K562 (cell line): ENCODE measurements at regions not wholly inside any gene's neighbourhood (a gene's known extent, or its start where the extent isn't known, plus 50 kb on each side); places are given as distances from the start of the nearest gene placed in this dataset.

Experiments used
- ATAC-seq: fragments of 200-7000 bp; cut with Tn5 transposase; 3 replicates; pipeline ENCODE4 v1.9.1; 2020; ENCODE audit warnings: moderate library complexity
- BruUV-seq: library from RNA; stranded (reverse); fragments of 400-500 nt; replicated peaks from 2 replicates; lab custom pipeline; 2021; lab: Mats Ljungman, UMichigan
- CTCF ChIA-PET: fragments of 300-600 bp; formaldehyde crosslinking; extraction: SDS; loops from one replicate; lab custom pipeline; 2021; ENCODE audit warnings: low intra/inter-chr PET ratio; lab: Yijun Ruan, JAX
- POLR2A ChIA-PET: fragments of 300-600, 350-650 bp; sonication (Branson Sonifier 250); formaldehyde crosslinking; extraction: SDS; loops from one replicate; lab custom pipeline; 2021; ENCODE audit warnings: antibody characterized with exemption, inconsistent platforms; lab: Yijun Ruan, JAX
- DNase-seq, 4 experiments: peaks; one replicate each; pipeline versions ENCODE4 v3.0.0 to v3.0.0-alpha.2; 2011 to 2018; ENCODE audit warnings: low spot score in 3 of 4, mixed read lengths in 3 of 4; ENCODE audit errors: extremely low read depth in 1 of 4
- FAIRE-seq: peaks from 2 replicates; lab custom pipeline; 2011; peaks lifted over from hg19 to GRCh38; lab: Jason Lieb, UNC
- H2AFZ ChIP-seq: 2 replicates; pipeline ENCODE4 v1.6.0; 2011; ENCODE audit warnings: low read depth, low read length, control low read depth, inconsistent platforms
- H3K27ac ChIP-seq: fragments of 200-600 bp; 3 replicates; pipeline ENCODE4 v1.8.0; 2011; ENCODE audit warnings: low read depth, mild to moderate bottlenecking, control low read depth, inconsistent platforms, low read length, moderate library complexity, mixed read lengths; ENCODE audit errors: extremely low read depth
- H3K27me3 ChIP-seq, 2 experiments: fragments of 300-600 bp in 1 of 2; 2 replicates in 1 of 2; 3 replicates in 1 of 2; pipeline versions ENCODE4 v1.6.0 to v1.8.0; 2011; ENCODE audit warnings: inconsistent platforms in 2 of 2, low read length in 2 of 2, mild to moderate bottlenecking in 1 of 2, mixed read lengths in 1 of 2, moderate library complexity in 1 of 2; ENCODE audit not compliant: control insufficient read depth in 2 of 2, insufficient read depth in 2 of 2
- H3K36me3 ChIP-seq: fragments of 300-600 bp; 3 replicates; pipeline ENCODE4 v1.8.0; 2011; ENCODE audit warnings: mild to moderate bottlenecking, low read length, inconsistent platforms; ENCODE audit not compliant: control insufficient read depth, insufficient read depth
- H3K4me1 ChIP-seq, 2 experiments: fragments of 200-600 bp in 1 of 2; replicated peaks in 1 of 2; 2 replicates in 1 of 2; 3 replicates in 1 of 2; pipeline versions ENCODE4 v1.5.1 to v1.8.0; 2011; ENCODE audit warnings: inconsistent platforms in 2 of 2, low read length in 2 of 2, mild to moderate bottlenecking in 1 of 2, mixed read lengths in 1 of 2, moderate library complexity in 1 of 2; ENCODE audit not compliant: control insufficient read depth in 2 of 2, insufficient read depth in 2 of 2
- H3K4me2 ChIP-seq: 2 replicates; pipeline ENCODE4 v1.6.1; 2011; ENCODE audit warnings: low read length, control low read depth, inconsistent platforms, mixed read lengths; ENCODE audit not compliant: insufficient read depth
- H3K4me3 ChIP-seq: fragments of 200-600 bp; sonication (generic), shearing (Covaris generic); 2 replicates; pipeline ENCODE4 v1.5.1; 2016; ENCODE audit warnings: control low read depth, inconsistent platforms
- H3K79me2 ChIP-seq: fragments of 200-600 bp; 3 replicates; pipeline ENCODE4 v1.8.0; 2011; ENCODE audit warnings: low read length, inconsistent platforms; ENCODE audit not compliant: control insufficient read depth, insufficient read depth
- H3K9ac ChIP-seq, 2 experiments: 2 replicates each; pipeline versions ENCODE4 v1.6.0 to v1.6.1; 2011; ENCODE audit warnings: low read depth in 2 of 2, low read length in 2 of 2, control low read depth in 1 of 2, inconsistent platforms in 1 of 2, mild to moderate bottlenecking in 1 of 2, mixed read lengths in 1 of 2; ENCODE audit not compliant: insufficient read depth in 1 of 2
- H3K9me1 ChIP-seq: one replicate; pipeline ENCODE4 v1.6.0; 2011; ENCODE audit warnings: inconsistent platforms, mild to moderate bottlenecking, low read length, moderate library complexity; ENCODE audit not compliant: control insufficient read depth, insufficient read depth
- H3K9me3 ChIP-seq: replicated peaks from 2 replicates; pipeline ENCODE4 v1.5.1; 2011; ENCODE audit warnings: low read depth, low read length, inconsistent platforms; ENCODE audit not compliant: control insufficient read depth, insufficient read depth
- H4K20me1 ChIP-seq: replicated peaks from 2 replicates; pipeline ENCODE4 v1.6.1; 2011; ENCODE audit warnings: low read length, inconsistent platforms, mixed read lengths; ENCODE audit not compliant: control insufficient read depth, insufficient read depth
- CBX1 ChIP-seq: sonication (generic); IDR thresholded peaks from 2 replicates; pipeline ENCODE4 v1.6.1; 2016; ENCODE audit warnings: antibody characterized with exemption, low read depth, mild to moderate bottlenecking
- ELF1 ChIP-seq: fragments of 200-800 bp; sonication (Bioruptor generic); IDR thresholded peaks from 2 replicates; pipeline ENCODE4 v1.6.1; 2016; ENCODE audit warnings: missing genetic modification characterization, missing compliant biosample characterization
- HMGN3 ChIP-seq: IDR thresholded peaks from 2 replicates; pipeline ENCODE4 v1.6.1; 2011; ENCODE audit warnings: borderline replicate concordance, low read depth, mild to moderate bottlenecking, mixed read lengths, low read length; ENCODE audit not compliant: insufficient read length; ENCODE audit errors: extremely low read depth
- NFIC ChIP-seq: fragments of 450-650 bp; IDR thresholded peaks from 2 replicates; pipeline ENCODE4 v1.6.1; 2017; ENCODE audit warnings: mild to moderate bottlenecking, inconsistent platforms
- SMC3 ChIP-seq: conservative IDR thresholded peaks from 2 replicates; pipeline ENCODE4 v1.6.1; 2011; ENCODE audit warnings: low read depth, low read length, improper control_type of control experiment; ENCODE audit not compliant: insufficient read depth
- STAT6 ChIP-seq: sonication (generic); formaldehyde crosslinking; IDR thresholded peaks from 2 replicates; pipeline ENCODE4 v1.8.1; 2023; ENCODE audit warnings: mild to moderate bottlenecking, missing genetic modification reagents
- ZNF23 ChIP-seq: fragments of 250-450 bp; sonication (Bioruptor Pico); IDR thresholded peaks from 2 replicates; pipeline ENCODE4 v1.4.0; 2020; ENCODE audit warnings: mild to moderate bottlenecking
- ZNF41 ChIP-seq: fragments of 250-450 bp; sonication (Bioruptor Pico); conservative IDR thresholded peaks from 2 replicates; pipeline ENCODE4 v1.4.0; 2020; ENCODE audit warnings: mild to moderate bottlenecking
- WGBS: fragments of 100-300 bp; shearing (Covaris generic); methylation state at CpG from one replicate; pipeline ENCODE4 v1.1.6; 2016; ENCODE audit warnings: low coverage, mixed read lengths; ENCODE audit not compliant: insufficient coverage; ENCODE audit errors: missing lambda C conversion rate; 5-methylcytosine and 5-hydroxymethylcytosine counted together
- in situ Hi-C: fragments of 300-500 bp; cut with MboI; formaldehyde crosslinking; loops from 4 replicates; pipeline ENCODE4 v1.15.0; 2018; ENCODE audit warnings: inconsistent platforms, mixed read lengths
- intact Hi-C: fragments of 100-400 bp; cut with micrococcal nuclease; formaldehyde crosslinking; loops from 2 replicates; pipeline ENCODE4 v1.14.2; 2022

GRCh38 chr7:47648275-47648925 is 66.5 kb upstream of the TNS3 start:
- Histone ChIP-seq H3K79me2 (no peaks in the 10 kb centered on the region), H3K27ac (no peak overlapping the region), H3K9me1 (no peaks in the 10 kb centered on the region), H2AFZ (no peak overlapping the region), H3K4me1 (no peaks in the 10 kb centered on the region), H3K27me3 (peaks cover 0 to 33% of the 10 kb centered on the region in 2 experiments; a peak in 2 of 5 replicates), H3K4me3 (no peak overlapping the region), H3K9ac (no peak overlapping the region)
- DNase-seq (no peak), FAIRE-seq (no peak), ATAC-seq (no peak)
- in situ Hi-C loops (no loop called here), intact Hi-C loops (no loop called here)
- 0% methylated on average over 7 of the region's 7 CpGs for WGBS
- POLR2A ChIA-PET, result no interaction called here
- BruUV-seq, result no TSS peak
- TF ChIP-seq ZNF23 (CRISPR knock-in tag) (no peak), SMC3 (no peak), CBX1 (no peak), ELF1 (tag) (no peak), ZNF41 (CRISPR knock-in tag) (no peak), STAT6 (CRISPR knock-in tag) (no peak), HMGN3 (no peak), NFIC (no peak)
- TF ChIP-seq, all 486 proteins: peak for 0
- CTCF ChIA-PET, result no interaction called here
- no peaks in the 10 kb centered on the region for H4K20me1 ChIP-seq
- H3K9me3 ChIP-seq, result no peaks in the 10 kb centered on the region
- H3K36me3 ChIP-seq, result no peaks in the 10 kb centered on the region
- H3K4me2 ChIP-seq, result no peak overlapping the region
